Thoracic aorta (tissue), 2 donors: ENCODE measurements at regions not wholly inside any gene's neighbourhood (a gene's known extent, or its start where the extent isn't known, plus 50 kb on each side); places are given as distances from the start of the nearest gene placed in this dataset.

Experiments
- ATAC-seq: fragments of 150-250 bp; one replicate; pipeline ENCODE4 v1.8.0; 2017; ENCODE audit warnings: low read depth; ENCODE audit not compliant: insufficient number of reproducible peaks, low FRiP score
- DNase-seq: peaks from one replicate; pipeline ENCODE4 v3.0.0-alpha.2; 2020; ENCODE audit warnings: low spot score
- H3K27ac ChIP-seq, 2 donors: fragments of 200-600 bp; sonication (generic); 1 replicate in 1 of 2; 2 replicates in 1 of 2; pipeline ENCODE4 v1.5.1; 2016; ENCODE audit warnings: mild to moderate bottlenecking in 2 of 2, moderate library complexity in 2 of 2
- H3K27me3 ChIP-seq: fragments of 200-600 bp; sonication (generic); replicated peaks from 2 replicates; pipeline ENCODE4 v1.6.0; 2016; ENCODE audit warnings: mild to moderate bottlenecking; ENCODE audit not compliant: insufficient read depth
- H3K36me3 ChIP-seq: fragments of 200-600 bp; sonication (generic); one replicate; pipeline ENCODE4 v1.5.1; 2016
- H3K4me1 ChIP-seq, 2 donors: fragments of 200-600 bp; sonication (generic); 1 replicate in 1 of 2; 2 replicates in 1 of 2; pipeline versions ENCODE4 v1.5.1 to v1.6.0; 2016; ENCODE audit warnings: low read depth in 2 of 2, mild to moderate bottlenecking in 1 of 2; ENCODE audit not compliant: control insufficient read depth in 1 of 2
- H3K4me3 ChIP-seq: fragments of 200-600 bp; sonication (generic); 2 replicates; pipeline ENCODE4 v1.5.1; 2016; ENCODE audit warnings: mild to moderate bottlenecking
- H3K9me3 ChIP-seq: fragments of 200-600 bp; sonication (generic); 2 replicates; pipeline ENCODE4 v1.5.1; 2016
- CTCF ChIP-seq: fragments of 200-600 bp; sonication (generic); IDR thresholded peaks from one replicate; pipeline ENCODE4 v1.5.1; 2019; ENCODE audit warnings: antibody characterized with exemption

- TF ChIP-seq CTCF: no peak
- DNase-seq (no peak), ATAC-seq (no peak)
- Histone ChIP-seq H3K27ac (no peak overlapping the region), H3K4me3 (no peak overlapping the region), H3K9me3 (no peaks in the 10 kb centered on the region), H3K27me3 (no peaks in the 10 kb centered on the region), H3K4me1 (peaks cover 6 to 8% of the 10 kb centered on the region in 2 donors), H3K36me3 (no peaks in the 10 kb centered on the region)
These were observed 517.0 kb downstream of the SLC4A3 start for GRCh38 chr2:220144411-220144810.

- no peak for TF ChIP-seq CTCF
- Histone ChIP-seq H3K4me1 (peaks cover 6 to 8% of the 10 kb centered on the region in 2 donors), H3K4me3 (no peak overlapping the region), H3K27me3 (no peaks in the 10 kb centered on the region), H3K36me3 (no peaks in the 10 kb centered on the region), H3K9me3 (no peaks in the 10 kb centered on the region), H3K27ac (no peak overlapping the region)
- no peak for DNase-seq
- ATAC-seq: no peak
These were observed 520.0 kb downstream of the SLC4A3 start for GRCh38 chr2:220147161-220148038.

- no peaks in the 10 kb centered on the region for H3K36me3 ChIP-seq
- H3K9me3 ChIP-seq: no peaks in the 10 kb centered on the region
- ATAC-seq (no peak), DNase-seq (no peak)
- TF ChIP-seq CTCF: no peak
- H3K27ac ChIP-seq: no peak overlapping the region
- no peaks in the 10 kb centered on the region for H3K27me3 ChIP-seq
- peaks cover 6 to 8% of the 10 kb centered on the region in 2 donors for H3K4me1 ChIP-seq
- H3K4me3 ChIP-seq: no peak overlapping the region
These were observed 521.2 kb downstream of the SLC4A3 start for GRCh38 chr2:220148471-220149248.

- no peak for TF ChIP-seq CTCF
- H3K27me3 ChIP-seq: no peaks in the 10 kb centered on the region
- peaks cover 6 to 8% of the 10 kb centered on the region in 2 donors for H3K4me1 ChIP-seq
- no peak for ATAC-seq
- no peak overlapping the region for H3K4me3 ChIP-seq
- DNase-seq: no peak
- H3K36me3 ChIP-seq: no peaks in the 10 kb centered on the region
- H3K27ac ChIP-seq: no peak overlapping the region
- no peaks in the 10 kb centered on the region for H3K9me3 ChIP-seq
These were observed 523.9 kb downstream of the SLC4A3 start for GRCh38 chr2:220151341-220151740.

GRCh38 chr2:220152281-220152935 lies 525.0 kb downstream of the SLC4A3 start:
- Histone ChIP-seq H3K9me3 (no peaks in the 10 kb centered on the region), H3K4me3 (no peak overlapping the region), H3K36me3 (no peaks in the 10 kb centered on the region), H3K27me3 (no peaks in the 10 kb centered on the region), H3K4me1 (peaks cover under 1 to 1% of the 10 kb centered on the region in 2 donors), H3K27ac (no peak overlapping the region)
- ATAC-seq (no peak), DNase-seq (no peak)
- TF ChIP-seq CTCF: no peak
